AG04449 (cell line): ENCODE measurements at regions not wholly inside any gene's neighbourhood (a gene's known extent, or its start where the extent isn't known, plus 50 kb on each side); places are given as distances from the start of the nearest gene placed in this dataset.

Experiments used
- CTCF ChIA-PET: fragments of 350-600 bp; formaldehyde crosslinking; extraction: SDS; loops from one replicate; lab custom pipeline; 2021; ENCODE audit warnings: antibody characterized with exemption; lab: Yijun Ruan, JAX
- POLR2A ChIA-PET: fragments of 400-600, 350-600 bp; formaldehyde crosslinking; extraction: SDS; loops from one replicate; lab custom pipeline; 2020; ENCODE audit warnings: antibody characterized with exemption, inconsistent platforms; lab: Yijun Ruan, JAX
- DNase-seq: peaks from one replicate; pipeline ENCODE4 v3.0.0-alpha.2; 2010; ENCODE audit warnings: low read depth, low spot score
- H3K4me3 ChIP-seq: 2 replicates; pipeline ENCODE4 v1.5.1; 2011; ENCODE audit warnings: low read depth, mild to moderate bottlenecking, control low read depth, low read length
- TF ChIP-seq, protein P1 (sequence below): IDR thresholded peaks from one replicate; pipeline ENCODE4 v1.5.1; 2011; ENCODE audit warnings: mild to moderate bottlenecking, moderate library complexity, low read length, control low read depth, inconsistent platforms; ENCODE audit not compliant: insufficient read depth; ENCODE audit errors: missing control alignments

DNA sequence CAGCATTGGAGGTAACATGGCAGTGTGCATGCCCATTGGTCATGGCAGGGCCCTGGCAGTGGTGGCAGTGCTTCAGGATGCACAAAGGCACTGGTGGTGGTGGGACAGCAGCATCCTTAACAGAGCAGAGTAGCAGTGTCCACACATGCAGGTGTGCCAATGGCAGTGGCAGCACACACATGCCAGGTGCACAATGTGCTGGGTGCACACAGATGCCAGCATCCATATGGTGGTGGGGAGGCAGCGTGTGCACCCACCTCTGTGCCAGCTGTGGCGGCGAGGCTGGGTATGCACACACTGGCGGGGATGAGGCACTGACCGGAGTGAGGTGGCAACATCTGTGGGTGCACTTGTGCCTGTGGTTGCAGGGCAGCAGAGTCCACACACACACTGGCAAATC is 150.6 kb downstream of the SI start:
- CTCF ChIA-PET: no interaction called here
- POLR2A ChIA-PET: no interaction called here
- no peak for DNase-seq
- TF ChIP-seq, protein P1, sequence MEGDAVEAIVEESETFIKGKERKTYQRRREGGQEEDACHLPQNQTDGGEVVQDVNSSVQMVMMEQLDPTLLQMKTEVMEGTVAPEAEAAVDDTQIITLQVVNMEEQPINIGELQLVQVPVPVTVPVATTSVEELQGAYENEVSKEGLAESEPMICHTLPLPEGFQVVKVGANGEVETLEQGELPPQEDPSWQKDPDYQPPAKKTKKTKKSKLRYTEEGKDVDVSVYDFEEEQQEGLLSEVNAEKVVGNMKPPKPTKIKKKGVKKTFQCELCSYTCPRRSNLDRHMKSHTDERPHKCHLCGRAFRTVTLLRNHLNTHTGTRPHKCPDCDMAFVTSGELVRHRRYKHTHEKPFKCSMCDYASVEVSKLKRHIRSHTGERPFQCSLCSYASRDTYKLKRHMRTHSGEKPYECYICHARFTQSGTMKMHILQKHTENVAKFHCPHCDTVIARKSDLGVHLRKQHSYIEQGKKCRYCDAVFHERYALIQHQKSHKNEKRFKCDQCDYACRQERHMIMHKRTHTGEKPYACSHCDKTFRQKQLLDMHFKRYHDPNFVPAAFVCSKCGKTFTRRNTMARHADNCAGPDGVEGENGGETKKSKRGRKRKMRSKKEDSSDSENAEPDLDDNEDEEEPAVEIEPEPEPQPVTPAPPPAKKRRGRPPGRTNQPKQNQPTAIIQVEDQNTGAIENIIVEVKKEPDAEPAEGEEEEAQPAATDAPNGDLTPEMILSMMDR: no peak
- no peak overlapping the region for H3K4me3 ChIP-seq

- DNase-seq: no peak
- TF ChIP-seq, protein P1: no peak
- ChIA-PET CTCF (no interaction called here), POLR2A (no interaction called here)
- H3K4me3 ChIP-seq: no peak overlapping the region
These were observed 159.4 kb downstream of the SI start for GRCh38 chr3:164918905-164919304.

DNA sequence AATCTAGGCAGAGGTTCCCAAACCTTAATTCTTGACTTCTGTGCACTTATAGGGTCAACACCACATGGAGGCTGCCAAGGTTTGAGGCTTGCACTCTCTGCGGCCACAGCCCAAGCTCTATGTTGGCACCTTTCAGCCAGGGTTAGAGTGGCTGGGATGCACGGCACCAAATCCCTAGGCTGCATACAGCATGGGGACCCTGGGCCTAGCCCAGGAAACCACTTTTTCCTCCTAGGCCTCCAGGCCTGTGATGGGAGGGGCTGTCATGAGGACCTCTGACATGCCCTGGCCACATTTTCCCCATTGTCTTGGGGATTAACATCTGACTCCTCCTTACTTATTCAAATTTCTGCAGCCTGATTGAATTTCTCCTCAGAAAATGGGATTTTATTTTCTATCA is 165.4 kb downstream of the SI start:
- CTCF ChIA-PET: no interaction called here
- DNase-seq: no peak
- H3K4me3 ChIP-seq: no peak overlapping the region
- TF ChIP-seq, protein P1: no peak
- POLR2A ChIA-PET: no interaction called here

- no peak for DNase-seq
- ChIA-PET POLR2A (no interaction called here), CTCF (no interaction called here)
- no peak overlapping the region for H3K4me3 ChIP-seq
- TF ChIP-seq, protein P1: no peak
These were observed 174.4 kb downstream of the SI start for GRCh38 chr3:164903820-164904451.

DNA sequence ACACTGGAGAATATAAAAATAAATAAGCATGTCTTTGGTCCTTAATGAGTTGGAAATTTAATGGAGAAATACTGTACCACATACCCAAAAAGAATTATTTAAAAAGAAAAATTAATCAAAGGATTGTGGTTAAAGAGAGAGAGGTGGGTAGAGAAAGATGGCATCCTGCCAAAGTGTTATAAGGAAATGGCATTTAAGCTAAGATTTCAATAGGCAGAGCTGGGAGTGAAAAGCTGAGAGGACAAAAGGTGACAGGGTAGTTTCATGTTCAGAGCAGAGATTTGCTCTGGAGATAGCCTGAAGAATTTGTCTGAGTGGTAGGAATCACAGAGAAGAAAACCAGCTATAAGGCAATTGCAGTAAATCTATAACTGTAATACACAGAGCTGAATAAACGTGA is 181.0 kb downstream of the SI start:
- ChIA-PET CTCF (no interaction called here), POLR2A (no interaction called here)
- H3K4me3 ChIP-seq: no peak overlapping the region
- TF ChIP-seq, protein P1: no peak
- DNase-seq: no peak

DNA sequence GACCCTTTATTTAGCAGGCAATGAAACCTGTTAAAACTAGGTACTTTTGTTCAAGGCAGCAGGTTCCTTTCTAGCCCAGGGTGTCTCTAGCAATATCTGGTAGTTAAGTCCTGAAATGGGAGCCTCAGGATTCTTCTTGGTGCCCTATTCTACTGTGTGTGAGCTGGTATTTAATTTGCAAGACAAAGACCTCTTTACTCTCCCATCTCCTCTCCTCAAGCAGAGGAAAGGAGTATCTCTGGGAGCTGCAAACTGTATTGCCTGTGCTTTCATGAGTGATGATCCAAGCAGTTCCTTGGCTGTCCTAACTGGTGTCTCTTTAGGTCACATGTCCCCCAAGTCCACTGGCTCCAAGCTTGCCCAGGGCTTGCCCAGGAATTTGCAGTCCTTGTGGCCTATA is 188.2 kb downstream of the SI start:
- DNase-seq: no peak
- TF ChIP-seq, protein P1: no peak
- CTCF ChIA-PET: no interaction called here
- POLR2A ChIA-PET: no interaction called here
- H3K4me3 ChIP-seq: no peak overlapping the region
